Urothelium cell line (cell line): ENCODE measurements at regions not wholly inside any gene's neighbourhood (a gene's known extent, or its start where the extent isn't known, plus 50 kb on each side); places are given as distances from the start of the nearest gene placed in this dataset.
"Not testable (repeated sequence)": the region's sequence is repeated elsewhere in the genome, so short reads cannot be mapped to it uniquely, and the experiment has no call there.

ENCODE experiments used
- DNase-seq: peaks from one replicate; pipeline ENCODE4 v3.0.0; 2011; ENCODE audit warnings: low spot score, mixed read lengths
- FAIRE-seq: peaks from 2 replicates; lab custom pipeline; 2011; peaks lifted over from hg19 to GRCh38; lab: Jason Lieb, UNC

GRCh38 chr2:71926876-71927756 is 220.5 kb downstream of the CYP26B1 start:
- DNase-seq = peak; percentile 4

GRCh38 chr2:71926089-71926447 is 221.6 kb downstream of the CYP26B1 start:
- no peak for DNase-seq

More at GRCh38 chr2:71926876-71927756, 220.5 kb downstream of the CYP26B1 start:
- FAIRE-seq = peak; percentile 58

GRCh38 chr2:71925268-71926088 is 222.2 kb downstream of the CYP26B1 start:
- FAIRE-seq = no peak
- DNase-seq = peak; percentile 44

More at GRCh38 chr2:71926089-71926447, 221.6 kb downstream of the CYP26B1 start:
- FAIRE-seq = no peak

- peak; percentile 55 for FAIRE-seq
These were observed 223.7 kb downstream of the CYP26B1 start for GRCh38 chr2:71923887-71924533.

GRCh38 chr2:71923143-71923525 is 224.5 kb downstream of the CYP26B1 start:
- FAIRE-seq (no peak), DNase-seq (peak; percentile 3)

More at GRCh38 chr2:71923887-71924533, 223.7 kb downstream of the CYP26B1 start:
- peak; percentile 80 for DNase-seq

GRCh38 chr2:71922499-71923142 is 225.0 kb downstream of the CYP26B1 start:
- no peak for FAIRE-seq
- peak; percentile 3 for DNase-seq

- DNase-seq = peak; percentile 2
- no peak for FAIRE-seq
These were observed 225.6 kb downstream of the CYP26B1 start for GRCh38 chr2:71922091-71922490.

GRCh38 chr2:71920819-71921218 is 226.8 kb downstream of the CYP26B1 start:
- not testable (repeated sequence) for FAIRE-seq, DNase-seq

- FAIRE-seq (no peak), DNase-seq (no peak)
These were observed 228.0 kb downstream of the CYP26B1 start for GRCh38 chr2:71919708-71920107.

- FAIRE-seq (no peak), DNase-seq (no peak)
These were observed 237.4 kb downstream of the CYP26B1 start for GRCh38 chr2:71910277-71910676.

GRCh38 chr2:71908798-71909197 is 238.9 kb downstream of the CYP26B1 start:
- FAIRE-seq (no peak), DNase-seq (no peak)

GRCh38 chr2:71907503-71907902 is 240.2 kb downstream of the CYP26B1 start:
- DNase-seq (no peak), FAIRE-seq (no peak)

- no peak for DNase-seq
- FAIRE-seq = no peak
These were observed 241.2 kb downstream of the CYP26B1 start for GRCh38 chr2:71906357-71906973.

GRCh38 chr2:71905205-71905604 is 242.5 kb downstream of the CYP26B1 start:
- no peak for FAIRE-seq
- DNase-seq = no peak

GRCh38 chr2:71903841-71904240 is 243.8 kb downstream of the CYP26B1 start:
- no peak for DNase-seq
- no peak for FAIRE-seq

GRCh38 chr2:71901466-71901865 is 246.2 kb downstream of the CYP26B1 start:
- no peak for FAIRE-seq

GRCh38 chr2:71898851-71899681 is 248.6 kb downstream of the CYP26B1 start:
- DNase-seq = no peak
- FAIRE-seq = no peak

More at GRCh38 chr2:71901466-71901865, 246.2 kb downstream of the CYP26B1 start:
- DNase-seq = no peak

GRCh38 chr2:71898375-71898774 is 249.3 kb downstream of the CYP26B1 start:
- DNase-seq = no peak
- no peak for FAIRE-seq

- FAIRE-seq (no peak), DNase-seq (no peak)
These were observed 249.8 kb downstream of the CYP26B1 start for GRCh38 chr2:71897836-71898235.
